HG03558 (cell line): ENCODE measurements at regions not wholly inside any gene's neighbourhood (a gene's known extent, or its start where the extent isn't known, plus 50 kb on each side); places are given as distances from the start of the nearest gene placed in this dataset.
A peak's percentile ranks its signal among the peaks of the same experiment; 100 is the strongest.

ENCODE experiments used
- ATAC-seq: cut with Tn5 transposase; IDR thresholded peaks from one replicate; pipeline ENCODE4 v1.9.1; 2021; ENCODE audit warnings: moderate number of reproducible peaks; ENCODE audit not compliant: unreplicated experiment; ENCODE audit errors: extremely low read depth

DNA sequence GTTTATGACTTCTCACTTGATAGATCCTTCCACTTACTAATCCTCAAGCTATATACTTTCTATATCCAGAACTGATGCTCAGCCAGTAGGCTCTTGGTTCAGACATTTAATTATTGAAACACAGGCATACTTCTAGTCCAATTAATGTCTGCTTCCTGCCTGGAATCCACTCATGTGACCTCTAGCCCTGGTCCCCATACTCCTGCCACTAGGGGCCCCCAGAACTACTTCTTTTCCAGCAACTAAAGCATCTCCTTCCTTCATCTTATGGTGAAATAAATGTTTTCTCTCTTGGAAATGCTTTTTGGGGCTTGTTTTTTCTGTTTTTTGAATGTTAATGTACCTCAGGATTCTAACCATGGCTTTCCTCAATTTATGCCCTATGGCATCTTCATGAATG, 527.6 kb downstream of the SATB2 start:
- ATAC-seq, result no peak

DNA sequence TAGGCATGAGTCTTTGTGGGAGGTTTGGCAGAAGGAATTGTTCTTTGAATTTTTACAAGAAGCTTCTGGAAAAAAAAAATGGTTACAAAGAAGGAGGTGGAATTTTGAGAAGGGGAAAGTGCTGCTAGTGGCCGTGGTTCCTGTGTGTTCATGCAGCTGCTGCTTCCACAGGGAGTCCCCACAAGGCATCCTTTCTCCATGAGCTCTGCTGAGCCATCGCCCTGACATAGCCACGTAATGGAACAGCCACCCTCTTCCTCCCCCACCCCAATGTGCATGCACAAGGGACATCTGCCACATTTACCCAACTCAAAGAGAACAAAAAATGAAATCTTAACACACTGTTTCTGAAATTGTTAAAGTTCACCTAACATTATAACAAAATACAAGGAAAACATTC, 529.7 kb downstream of the SATB2 start:
- no peak for ATAC-seq

DNA sequence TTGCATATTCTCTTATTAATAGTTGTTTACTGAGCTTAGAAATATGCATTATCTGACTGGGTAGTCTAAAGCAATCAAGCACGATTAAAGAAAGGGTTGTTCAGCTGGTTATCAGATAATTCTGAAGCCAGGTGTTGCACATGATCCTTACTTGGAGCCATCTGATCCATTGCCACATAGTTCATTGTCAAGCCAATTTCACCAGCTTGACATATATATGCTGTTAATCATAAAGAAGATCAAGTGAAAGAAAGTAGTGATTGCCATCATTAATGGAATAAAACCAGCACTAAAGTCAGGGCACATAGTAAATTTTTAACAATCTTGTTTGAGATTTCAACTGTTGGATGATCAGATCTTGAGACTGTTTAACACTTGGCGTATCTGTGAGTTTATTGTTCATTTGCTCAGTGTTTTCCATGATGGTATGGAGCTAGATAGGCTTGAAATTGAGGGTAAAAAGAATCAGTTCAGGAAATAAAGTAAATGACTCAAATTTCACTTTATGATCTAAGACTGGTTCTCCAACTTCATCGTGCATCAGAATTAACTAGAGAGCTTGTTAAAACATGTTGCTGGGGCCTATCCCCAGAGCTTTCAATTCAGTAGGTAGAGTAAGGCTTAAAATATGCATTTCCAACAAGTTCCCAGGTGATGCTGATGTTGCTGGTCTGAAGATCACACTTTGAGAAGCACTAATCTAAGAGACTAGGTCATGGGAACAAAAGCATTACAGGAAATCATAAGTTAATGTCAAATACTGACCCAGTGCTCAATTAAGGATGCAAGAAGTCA, 539.6 kb downstream of the SATB2 start:
- ATAC-seq, result no peak

DNA sequence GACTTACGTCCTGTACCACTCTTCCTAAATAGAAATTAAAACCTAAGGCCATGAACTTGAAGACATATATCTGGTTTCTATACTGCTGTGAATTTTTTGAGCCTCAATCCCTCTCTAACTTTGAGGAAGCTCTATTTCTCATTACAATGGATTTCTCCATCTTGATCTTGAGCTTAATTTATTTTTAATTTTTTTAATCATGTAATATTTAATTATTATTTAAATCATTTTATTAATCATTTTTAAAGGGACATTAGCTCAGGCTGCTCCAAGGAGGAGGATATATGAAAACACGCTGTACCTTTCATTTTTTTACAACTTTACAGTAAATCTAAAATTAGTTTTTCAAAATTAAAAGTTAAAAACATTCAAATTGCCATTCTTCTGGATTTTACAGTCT, 540.5 kb downstream of the SATB2 start:
- no peak for ATAC-seq

DNA sequence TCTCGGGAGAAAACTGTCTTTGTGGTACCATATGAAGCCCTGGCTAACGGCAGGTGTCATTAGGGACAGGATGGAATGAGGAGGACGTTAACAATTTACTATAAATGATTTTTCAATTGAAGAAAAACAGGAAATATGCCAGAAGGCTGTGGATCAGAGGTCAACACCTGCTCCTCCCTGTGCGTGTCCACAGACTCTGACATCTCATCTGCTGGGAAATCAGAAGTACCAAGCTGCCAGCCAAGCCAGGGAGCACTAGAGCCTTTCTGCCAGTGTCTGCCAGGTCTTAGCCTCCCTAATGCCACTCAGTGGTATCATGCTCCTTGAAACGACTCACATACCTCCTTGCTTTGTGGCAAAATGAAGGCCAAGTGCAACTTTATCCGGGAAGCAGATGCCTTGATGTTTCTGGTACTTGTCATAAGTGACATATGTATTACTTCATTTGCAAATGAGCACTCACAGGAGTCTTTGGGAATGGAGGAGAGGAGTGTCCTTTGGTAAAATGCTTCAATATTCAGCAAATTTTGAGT, 541.1 kb downstream of the SATB2 start:
- no peak for ATAC-seq

DNA sequence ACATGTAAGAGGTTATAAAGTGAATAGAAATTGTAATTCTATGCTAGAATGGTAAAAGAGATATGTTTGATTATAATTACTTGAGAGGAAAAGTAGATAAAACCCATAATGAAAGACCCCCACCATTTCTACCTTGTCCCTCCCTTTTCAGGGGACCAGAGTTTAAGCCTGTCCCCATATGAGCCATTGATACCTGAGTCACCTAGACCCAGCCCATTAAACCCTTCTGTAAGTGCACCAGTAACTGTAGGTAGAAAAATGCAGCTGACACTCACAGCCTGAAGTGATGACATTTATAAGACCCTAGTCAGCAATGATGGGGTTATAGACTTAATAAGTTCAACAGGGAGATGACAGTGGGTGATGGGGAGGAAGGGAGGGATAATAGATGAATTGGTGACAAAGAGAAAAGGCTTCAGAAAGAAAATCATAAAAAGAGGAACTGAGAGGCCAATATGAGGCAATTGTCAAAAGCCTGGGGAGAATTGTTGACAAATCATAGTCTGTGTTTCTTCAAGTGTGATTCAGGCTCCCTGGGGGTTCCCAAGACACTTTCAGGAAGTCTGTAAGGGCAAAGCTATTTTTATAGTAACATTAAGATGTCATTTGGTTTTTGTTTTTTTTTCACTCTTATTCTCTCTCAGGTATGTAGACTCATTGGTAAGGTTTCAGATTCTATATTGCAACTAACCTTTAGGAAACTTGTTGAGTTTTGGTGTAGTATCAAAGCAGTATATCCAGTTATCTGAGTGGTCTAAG, 544.2 kb downstream of the SATB2 start:
- ATAC-seq, result peak; percentile 98

DNA sequence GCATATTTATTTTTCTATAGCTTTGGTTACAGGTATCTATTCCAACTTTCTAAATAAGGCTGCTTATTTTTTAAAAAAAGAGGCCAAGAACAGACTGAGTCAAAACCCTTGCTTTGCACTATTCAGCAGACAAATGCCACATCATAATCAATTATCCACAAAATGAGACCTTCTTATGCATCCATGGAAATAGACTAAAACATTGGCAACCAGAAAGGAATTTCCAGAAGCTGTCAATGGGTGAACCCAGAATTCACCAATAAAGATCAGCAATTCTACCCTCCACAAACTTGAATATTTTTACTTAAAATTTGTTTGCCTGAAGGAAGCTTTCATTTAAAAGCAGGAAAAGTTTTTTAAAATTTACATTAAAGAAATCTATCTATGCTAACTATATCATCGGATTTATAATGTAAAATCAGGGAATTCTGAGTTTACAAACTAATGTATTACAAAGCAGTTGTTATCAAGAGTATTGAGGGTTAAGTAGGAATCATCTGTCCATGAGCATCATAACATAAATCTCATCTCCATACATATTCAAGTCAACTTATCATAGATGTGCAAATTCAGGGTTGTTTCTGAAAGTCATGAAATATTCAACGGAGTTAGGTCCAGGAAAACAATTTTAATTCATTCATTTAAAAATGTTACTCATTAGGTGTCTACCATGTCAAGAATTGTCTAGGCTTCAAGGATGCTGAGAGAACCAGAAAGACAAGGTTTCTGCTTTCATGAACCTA, 548.0 kb downstream of the SATB2 start:
- no peak for ATAC-seq

DNA sequence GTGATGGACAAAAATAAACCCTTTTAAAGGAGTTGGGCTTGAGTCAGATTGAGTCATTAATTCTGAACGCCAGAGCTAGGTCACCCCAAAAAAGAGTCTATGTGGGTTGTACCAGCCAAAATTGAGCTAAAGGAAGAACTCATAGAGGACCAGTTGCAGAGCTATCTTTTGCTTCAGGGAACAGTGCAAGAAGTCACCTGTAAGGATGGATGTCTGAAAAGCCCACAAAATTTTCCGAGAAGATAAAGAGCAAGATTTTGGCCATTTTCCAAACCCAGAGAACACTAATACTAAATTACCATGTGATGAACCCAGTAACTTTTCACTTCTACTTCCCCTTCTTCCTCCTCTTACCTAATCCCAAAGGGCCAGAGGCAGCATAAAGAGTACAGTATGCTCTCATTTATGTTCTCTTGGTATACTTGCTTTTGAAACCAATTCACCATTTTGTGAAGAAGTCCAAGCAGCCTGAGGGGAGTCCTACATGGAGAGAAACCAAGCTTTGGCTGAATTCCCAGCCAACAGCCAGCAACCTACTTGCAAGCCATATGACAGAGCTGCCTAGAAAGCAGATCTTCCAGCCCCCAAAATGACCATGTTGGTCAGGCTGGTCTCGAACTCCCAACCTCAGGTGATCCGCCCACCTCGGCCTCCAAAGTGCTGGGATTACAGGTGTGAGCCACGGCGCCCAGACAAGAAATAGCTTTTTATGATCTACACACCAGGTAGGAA, 551.7 kb downstream of the SATB2 start:
- no peak for ATAC-seq

DNA sequence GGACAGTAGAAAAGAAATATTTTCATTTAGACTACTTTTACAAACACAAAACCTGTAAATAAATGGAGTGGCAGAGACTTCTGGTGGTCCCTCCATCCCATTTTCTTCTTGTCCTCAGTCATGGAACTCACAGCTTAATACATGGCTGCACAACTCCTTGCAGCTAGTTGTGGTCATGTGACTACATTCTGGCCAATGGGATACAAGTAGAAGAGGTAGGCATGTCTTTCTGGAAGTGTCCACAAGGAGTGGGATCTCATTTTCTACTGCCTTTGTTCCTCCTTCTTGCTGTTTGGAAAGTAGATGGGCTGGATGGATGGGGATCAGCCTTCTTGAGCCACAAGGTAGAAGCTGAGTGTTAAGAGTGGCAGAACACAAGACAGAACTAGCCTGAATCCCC, 555.8 kb downstream of the SATB2 start:
- ATAC-seq, result no peak

DNA sequence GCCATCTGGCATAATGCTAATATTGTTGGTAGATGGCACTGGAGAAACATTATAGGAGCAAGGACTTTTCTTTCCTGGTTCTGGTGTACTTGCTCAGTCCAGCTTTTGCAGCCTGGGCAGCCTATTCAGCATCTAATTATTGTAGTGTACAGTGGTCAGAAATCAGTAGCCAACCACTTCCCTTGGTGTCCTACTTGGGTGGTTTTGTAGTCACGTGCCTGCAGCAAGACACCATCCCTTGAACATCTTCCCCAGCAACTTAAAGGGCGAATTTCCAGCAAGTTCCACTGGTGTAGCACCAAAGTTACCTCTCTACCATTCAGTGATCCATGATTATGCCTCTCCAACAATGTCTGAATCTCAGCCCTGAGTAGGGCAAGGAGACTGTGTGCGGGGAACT, 557.6 kb downstream of the SATB2 start:
- no peak for ATAC-seq

DNA sequence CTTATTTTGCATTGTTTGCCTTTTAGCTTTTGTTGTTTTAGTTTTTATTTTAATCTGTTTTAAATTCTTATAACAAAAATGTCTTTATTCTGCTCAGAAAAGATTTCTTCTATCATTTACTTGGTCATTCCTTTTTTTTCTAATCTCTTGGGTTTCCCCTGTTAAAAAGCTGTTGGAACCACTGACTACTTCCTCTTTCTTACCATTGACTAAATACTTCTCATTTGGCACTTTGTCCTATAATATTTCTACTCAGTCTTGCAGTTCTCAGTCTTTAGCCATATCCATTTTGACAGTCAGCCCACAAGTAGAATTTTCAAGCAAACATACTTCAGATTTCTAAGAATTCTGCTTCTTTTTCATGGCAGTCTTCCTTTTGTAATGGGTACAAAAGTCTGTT, 567.2 kb downstream of the SATB2 start:
- no peak for ATAC-seq

DNA sequence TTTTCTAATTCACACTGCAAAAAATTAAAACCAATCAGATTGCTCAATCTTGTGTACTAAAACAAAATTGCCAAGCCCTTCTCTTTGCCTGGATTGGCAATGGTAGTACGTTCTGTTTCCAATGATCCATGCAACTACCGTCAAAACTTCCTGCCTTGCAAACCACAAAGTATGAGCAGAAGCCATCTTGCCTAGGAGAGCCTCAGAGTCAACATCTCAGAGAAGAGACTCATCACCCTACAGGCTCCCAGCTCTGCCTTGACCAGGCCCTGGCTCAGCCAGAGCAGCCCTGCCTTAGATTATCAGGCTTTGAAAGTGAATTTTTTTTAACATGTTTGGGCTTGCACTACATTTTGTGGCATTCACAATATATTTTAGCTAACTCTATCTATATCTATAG, 574.1 kb downstream of the SATB2 start:
- ATAC-seq, result no peak

DNA sequence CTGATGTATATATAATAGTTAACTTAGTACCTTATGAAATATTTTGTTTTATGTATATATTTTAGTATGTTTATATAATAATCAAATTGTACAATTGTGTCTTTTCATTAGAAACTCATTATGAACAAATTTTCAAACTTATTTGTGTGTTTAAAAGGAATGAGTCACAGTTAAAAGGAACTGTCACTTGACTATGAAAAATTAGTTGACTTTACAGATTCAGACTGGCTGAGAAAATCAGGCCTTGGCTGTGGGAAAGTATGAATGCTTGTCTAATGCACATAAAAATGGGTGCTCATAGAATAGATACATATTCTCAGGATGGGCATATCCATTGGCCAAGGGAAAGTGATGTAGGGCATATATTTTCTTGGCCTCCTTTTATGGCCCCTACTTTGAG, 576.8 kb downstream of the SATB2 start:
- no peak for ATAC-seq

DNA sequence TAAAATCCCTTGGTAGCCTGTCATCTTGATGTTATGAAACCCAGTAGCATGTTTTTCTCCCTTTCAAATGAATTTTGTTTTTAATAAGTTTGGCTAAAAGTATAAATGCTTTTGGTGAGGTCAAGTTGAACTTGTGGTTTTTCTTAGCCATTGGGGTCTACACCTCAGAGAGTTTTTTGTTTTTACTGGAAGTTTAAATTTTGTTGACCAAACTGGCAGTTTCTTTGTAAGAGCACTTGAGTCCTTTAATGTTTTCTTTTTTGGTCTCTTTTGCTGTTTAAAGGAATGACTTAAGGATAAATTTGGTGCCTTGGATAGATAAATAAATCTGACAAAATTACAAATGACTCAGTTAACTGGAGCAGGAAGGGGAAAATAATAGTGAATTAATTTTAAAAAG, 577.3 kb downstream of the SATB2 start:
- ATAC-seq, result no peak

DNA sequence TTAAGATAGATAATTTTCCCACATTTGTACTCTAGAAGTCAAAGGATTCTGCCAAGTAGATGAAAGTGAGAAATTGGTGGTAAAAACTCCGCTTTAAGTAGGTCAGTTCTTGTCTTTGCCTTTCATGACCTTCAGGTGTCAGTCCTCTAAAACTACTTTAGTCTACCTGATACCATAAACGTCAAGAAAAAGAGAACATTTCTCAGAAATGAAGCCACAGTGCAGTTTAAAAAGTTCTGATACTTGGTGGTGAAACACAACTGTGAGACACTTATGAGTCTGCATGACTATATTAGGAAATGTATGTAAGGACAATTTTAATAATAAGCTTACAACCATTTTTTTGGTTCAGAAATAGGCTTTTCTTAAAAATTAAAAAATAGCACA, 583.3 kb downstream of the SATB2 start:
- ATAC-seq, result no peak

DNA sequence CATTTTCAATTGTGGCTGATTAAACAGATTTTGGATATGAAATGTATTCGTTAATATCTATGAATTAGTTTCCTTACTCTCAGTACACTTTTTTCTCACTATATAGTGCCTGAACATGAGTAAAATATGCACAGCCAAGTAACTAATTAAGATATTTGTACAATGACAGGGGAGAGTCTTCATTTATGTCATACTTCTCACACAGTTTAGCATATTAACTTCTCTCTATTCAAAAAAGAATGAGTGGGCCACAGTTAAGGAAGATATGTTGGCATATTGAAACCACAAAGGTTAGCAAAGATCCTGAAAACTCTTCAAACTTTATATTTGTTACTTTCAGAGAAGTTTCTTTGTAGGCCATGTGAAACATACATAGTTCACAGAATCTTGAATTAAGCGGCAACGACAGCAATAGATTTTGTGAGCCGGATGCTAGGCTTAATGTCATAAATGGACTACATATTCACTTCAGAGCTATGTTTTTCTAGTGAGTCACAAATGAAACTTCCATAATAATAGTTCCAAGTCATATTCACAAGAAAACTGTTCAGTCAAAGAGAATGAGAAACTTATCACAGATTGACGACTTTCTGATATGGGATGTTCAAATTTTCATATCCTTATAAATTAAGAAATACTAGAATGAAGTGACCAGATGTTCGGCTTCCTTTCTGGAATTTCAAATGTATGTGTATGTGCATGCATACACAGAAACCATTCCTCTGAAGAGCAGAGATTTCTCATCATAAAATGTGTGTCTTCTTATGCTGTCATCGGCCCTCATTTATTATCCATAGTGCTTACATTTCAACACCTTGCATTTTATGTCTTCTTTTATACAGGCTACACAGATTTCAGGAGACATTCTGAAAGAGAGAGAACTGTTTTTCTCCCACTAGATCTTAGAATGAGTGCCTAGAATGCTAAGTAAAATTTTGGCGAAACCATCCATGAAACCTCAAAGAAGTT, 584.0 kb downstream of the SATB2 start:
- no peak for ATAC-seq

DNA sequence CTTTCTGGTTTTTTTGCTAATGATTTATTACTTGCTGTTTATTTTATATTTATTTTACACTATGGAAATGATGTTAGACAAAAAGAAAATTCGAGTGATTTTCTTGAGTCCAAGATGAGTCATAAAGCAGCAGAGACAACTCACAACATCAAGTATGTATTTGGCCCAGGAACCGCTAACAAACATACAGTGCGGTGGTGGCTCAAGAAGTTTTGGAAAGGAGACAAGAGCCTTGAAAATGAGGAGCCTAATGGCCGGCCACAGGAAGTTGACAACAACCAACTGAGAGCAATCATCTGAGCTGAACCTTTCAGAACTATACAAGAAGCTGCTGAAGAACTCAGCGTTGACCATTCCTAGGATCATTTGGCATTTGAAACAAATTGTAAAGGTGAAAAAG, 594.1 kb downstream of the SATB2 start:
- ATAC-seq, result no peak

DNA sequence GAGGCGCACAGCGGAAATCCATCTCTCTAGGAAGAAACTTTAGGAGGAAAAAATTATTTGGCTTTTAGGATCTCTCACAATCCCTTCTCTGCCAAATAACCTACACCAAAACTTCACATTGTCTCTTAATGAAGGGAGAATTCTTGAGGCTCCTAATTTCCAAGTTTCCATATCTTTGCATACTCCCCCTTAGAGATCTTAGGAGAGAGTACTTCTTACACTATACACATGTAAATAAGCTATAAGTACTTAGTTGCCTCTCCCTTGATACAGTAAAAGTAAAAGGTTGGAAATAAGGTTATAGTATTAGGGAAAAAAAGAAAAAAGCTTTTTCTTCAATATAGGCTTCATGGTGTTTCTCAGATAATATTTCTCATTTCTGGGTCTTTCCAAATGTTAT, 596.7 kb downstream of the SATB2 start:
- no peak for ATAC-seq

DNA sequence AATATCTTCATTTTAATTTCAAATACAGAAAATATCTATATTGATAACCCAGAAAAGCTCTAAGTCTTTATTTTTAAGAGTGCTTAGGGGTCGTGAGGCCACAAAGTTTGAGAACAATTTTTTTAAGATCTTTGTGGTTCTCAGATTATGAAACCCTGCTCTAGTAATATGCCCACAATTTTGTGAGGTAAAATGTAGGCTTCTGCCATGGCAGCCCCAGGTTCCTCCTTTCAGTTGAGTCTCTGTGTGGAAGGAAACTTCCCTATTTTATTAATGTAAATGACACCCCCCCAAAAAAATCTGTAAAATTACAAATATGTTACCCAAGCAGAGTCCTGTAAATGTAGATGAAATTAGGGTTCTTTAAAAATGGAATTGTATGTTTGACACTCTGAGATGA, 600.5 kb downstream of the SATB2 start:
- no peak for ATAC-seq
